Right lobe of liver (tissue), 6 donors: ENCODE measurements at regions not wholly inside any gene's neighbourhood (a gene's known extent, or its start where the extent isn't known, plus 50 kb on each side); places are given as distances from the start of the nearest gene placed in this dataset.

ENCODE experiments used
- ATAC-seq, 4 donors: fragments of 200-7000 bp; cut with Tn5 transposase; one replicate each; pipeline ENCODE4 v1.9.1; 2020; ENCODE audit warnings: mild to moderate bottlenecking in 4 of 4, moderate library complexity in 4 of 4
- DNase-seq, 3 donors: peaks; one replicate each; pipeline ENCODE4 v3.0.0-alpha.2; 2020
- H3K27ac ChIP-seq, 3 donors: fragments of 200-600 bp; one replicate each; pipeline ENCODE4 v1.8.0; 2022
- H3K27me3 ChIP-seq, 2 donors: fragments of 200-600 bp; one replicate each; pipeline ENCODE4 v1.8.0; 2022
- H3K36me3 ChIP-seq, 4 donors: fragments of 200-600 bp; sonication (generic) in 1 of 4; one replicate each; pipeline versions ENCODE4 v1.5.1 to v1.8.0; 2017 to 2022; ENCODE audit warnings: control low read depth in 1 of 4
- H3K4me1 ChIP-seq, 4 donors: fragments of 200-600 bp; sonication (generic) in 1 of 4; one replicate each; pipeline versions ENCODE4 v1.5.1 to v1.8.0; 2017 to 2022; ENCODE audit warnings: control low read depth in 1 of 4
- H3K4me3 ChIP-seq, 3 donors: fragments of 200-600 bp; one replicate each; pipeline ENCODE4 v1.8.0; 2022
- H3K9me3 ChIP-seq, 4 donors: fragments of 200-600 bp; sonication (generic) in 1 of 4; one replicate each; pipeline versions ENCODE4 v1.5.1 to v1.8.0; 2017 to 2022; ENCODE audit warnings: control low read depth in 1 of 4
- POLR2A ChIP-seq: fragments of 450-650 bp; IDR thresholded peaks from one replicate; pipeline ENCODE4 v1.6.1; 2017; ENCODE audit warnings: antibody characterized with exemption, mild to moderate bottlenecking
- WGBS: methylation state at CpG from one replicate; pipeline ENCODE4 v1.1.6; 2018; ENCODE audit warnings: low coverage, low lambda C conversion rate; ENCODE audit not compliant: insufficient coverage; ENCODE audit errors: missing lambda C conversion rate; 5-methylcytosine and 5-hydroxymethylcytosine counted together
- intact Hi-C, 2 donors: fragments of 100-400 bp; cut with DNase I; formaldehyde crosslinking; loops; one replicate each; pipeline versions ENCODE4 v1.11.2 to v1.14.1; 2022
- TF ChIP-seq, protein P1 (sequence below), 4 donors: fragments of 200-600 bp in 3 of 4; fragments of 450-650 bp in 1 of 4; IDR thresholded peaks; one replicate each; pipeline versions ENCODE4 v1.5.1 to v1.8.0; 2016 to 2022; ENCODE audit warnings: antibody characterized with exemption in 4 of 4, mild to moderate bottlenecking in 2 of 4
- donor health status: DM: no; HTN: yes; CAD: no.
- donor health status: DM: no; HTN: no; CAD: no.
- donor health status: DM: no; HTN: no; CAD: no.
- donor health status: DM: no; HTN: yes; CAD: no.
- donor health status: DM: no; HTN: yes; CAD: no.

DNA sequence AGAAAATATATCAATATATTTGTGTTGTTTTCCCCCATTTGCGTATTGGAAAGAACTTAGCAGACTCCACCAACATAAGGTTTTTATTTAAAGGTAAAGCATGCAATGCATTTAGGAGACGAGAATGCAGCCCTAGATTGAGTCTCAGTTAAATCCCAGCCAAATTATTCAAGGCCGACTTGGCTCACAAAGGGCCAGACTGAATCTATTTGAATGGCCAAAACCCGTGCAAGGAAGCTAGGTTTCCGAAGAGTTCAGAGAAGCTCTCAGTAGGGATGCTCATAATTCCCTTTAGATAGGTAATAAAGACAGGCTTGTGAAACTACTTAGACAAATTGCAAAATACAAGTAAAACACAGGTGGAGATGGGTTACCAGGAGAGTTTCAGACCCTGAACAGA is 520.3 kb downstream of the CDH9 start:
- ATAC-seq (no peak), DNase-seq (no peak)
- Histone ChIP-seq H3K4me1 (no peaks in the 10 kb centered on the region), H3K4me3 (no peak overlapping the region), H3K27me3 (no peaks in the 10 kb centered on the region), H3K36me3 (no peaks in the 10 kb centered on the region), H3K9me3 (no peaks in the 10 kb centered on the region), H3K27ac (no peak overlapping the region)
- 63% methylated on average over 5 of the region's 5 CpGs for WGBS
- intact Hi-C loops = no loop called here
- TF ChIP-seq POLR2A = no peak
- TF ChIP-seq, protein P1, sequence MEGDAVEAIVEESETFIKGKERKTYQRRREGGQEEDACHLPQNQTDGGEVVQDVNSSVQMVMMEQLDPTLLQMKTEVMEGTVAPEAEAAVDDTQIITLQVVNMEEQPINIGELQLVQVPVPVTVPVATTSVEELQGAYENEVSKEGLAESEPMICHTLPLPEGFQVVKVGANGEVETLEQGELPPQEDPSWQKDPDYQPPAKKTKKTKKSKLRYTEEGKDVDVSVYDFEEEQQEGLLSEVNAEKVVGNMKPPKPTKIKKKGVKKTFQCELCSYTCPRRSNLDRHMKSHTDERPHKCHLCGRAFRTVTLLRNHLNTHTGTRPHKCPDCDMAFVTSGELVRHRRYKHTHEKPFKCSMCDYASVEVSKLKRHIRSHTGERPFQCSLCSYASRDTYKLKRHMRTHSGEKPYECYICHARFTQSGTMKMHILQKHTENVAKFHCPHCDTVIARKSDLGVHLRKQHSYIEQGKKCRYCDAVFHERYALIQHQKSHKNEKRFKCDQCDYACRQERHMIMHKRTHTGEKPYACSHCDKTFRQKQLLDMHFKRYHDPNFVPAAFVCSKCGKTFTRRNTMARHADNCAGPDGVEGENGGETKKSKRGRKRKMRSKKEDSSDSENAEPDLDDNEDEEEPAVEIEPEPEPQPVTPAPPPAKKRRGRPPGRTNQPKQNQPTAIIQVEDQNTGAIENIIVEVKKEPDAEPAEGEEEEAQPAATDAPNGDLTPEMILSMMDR (IDR thresholded peaks at IDR 0.05) = no peak

DNA sequence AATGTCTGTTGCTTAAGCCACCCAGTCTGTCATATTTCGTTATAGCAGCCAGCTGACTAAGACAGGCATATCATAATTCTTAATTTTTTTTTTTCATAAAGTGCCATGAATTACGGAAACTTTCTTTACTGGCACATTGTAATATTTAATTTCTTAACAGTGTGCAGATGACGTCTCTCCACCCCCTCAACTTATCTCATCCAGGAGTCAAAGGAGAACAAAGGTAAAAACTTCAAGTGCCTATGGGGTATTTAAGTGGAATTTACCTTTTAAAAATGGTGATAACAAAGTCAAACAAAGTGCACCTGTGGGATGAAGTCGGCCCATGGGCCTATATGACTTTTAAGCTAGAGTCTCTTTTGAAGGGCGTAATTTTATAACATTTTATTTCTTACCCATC is 539.4 kb downstream of the CDH9 start:
- no peak for DNase-seq
- 36% methylated on average over 5 of the region's 5 CpGs for WGBS
- no peak overlapping the region for H3K27ac ChIP-seq
- intact Hi-C loops = no loop called here
- no peaks in the 10 kb centered on the region for H3K4me1 ChIP-seq
- TF ChIP-seq, protein P1 (IDR thresholded peaks at IDR 0.05) = no peak
- no peak for TF ChIP-seq POLR2A
- H3K9me3 ChIP-seq = no peaks in the 10 kb centered on the region
- H3K4me3 ChIP-seq = no peak overlapping the region
- H3K27me3 ChIP-seq = peaks cover 0 to 4% of the 10 kb centered on the region in 2 donors
- no peaks in the 10 kb centered on the region for H3K36me3 ChIP-seq
- no peak for ATAC-seq

GRCh38 chr5:26495437-26495836 is 542.9 kb downstream of the CDH9 start:
- no peak for DNase-seq
- Histone ChIP-seq H3K4me3 (no peak overlapping the region), H3K27me3 (peaks cover 0 to 4% of the 10 kb centered on the region in 2 donors), H3K9me3 (no peaks in the 10 kb centered on the region), H3K4me1 (no peaks in the 10 kb centered on the region), H3K27ac (no peak overlapping the region), H3K36me3 (no peaks in the 10 kb centered on the region)
- intact Hi-C loops = no loop called here
- no peak for ATAC-seq
- 32% methylated on average over 2 of the region's 2 CpGs for WGBS
- TF ChIP-seq, protein P1 (IDR thresholded peaks at IDR 0.05) = no peak
- TF ChIP-seq POLR2A = no peak

GRCh38 chr5:26492906-26493459 is 545.4 kb downstream of the CDH9 start:
- DNase-seq (no peak), ATAC-seq (no peak)
- Histone ChIP-seq H3K4me3 (no peak overlapping the region), H3K36me3 (no peaks in the 10 kb centered on the region), H3K27me3 (no peaks in the 10 kb centered on the region), H3K27ac (no peak overlapping the region), H3K9me3 (no peaks in the 10 kb centered on the region), H3K4me1 (no peaks in the 10 kb centered on the region)
- TF ChIP-seq POLR2A = no peak
- TF ChIP-seq, protein P1 (IDR thresholded peaks at IDR 0.05) = no peak
- 54% methylated on average over 2 of the region's 2 CpGs for WGBS
- intact Hi-C loops = no loop called here

DNA sequence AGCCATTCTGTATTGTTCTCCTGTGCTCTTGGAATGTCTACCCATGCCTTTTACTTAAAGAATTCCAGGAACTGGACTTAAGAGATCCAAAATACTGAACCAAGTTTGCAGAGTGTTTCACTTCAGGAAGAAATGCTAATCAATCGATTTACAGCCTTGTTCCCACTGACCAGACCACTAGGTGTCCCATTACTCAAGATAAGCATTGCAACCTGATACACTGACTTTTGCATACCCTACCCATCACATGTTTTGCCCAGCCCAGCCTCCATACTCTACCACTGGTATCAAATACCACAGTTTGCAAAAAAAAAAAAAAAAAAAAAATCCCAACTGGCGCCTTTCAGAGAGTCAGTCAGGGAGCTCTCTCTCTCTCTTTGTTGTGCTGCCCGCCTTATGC is 550.8 kb downstream of the CDH9 start:
- H3K9me3 ChIP-seq = no peaks in the 10 kb centered on the region
- no peaks in the 10 kb centered on the region for H3K27me3 ChIP-seq
- TF ChIP-seq, protein P1 (IDR thresholded peaks at IDR 0.05) = no peak
- no peak for TF ChIP-seq POLR2A
- intact Hi-C loops = no loop called here
- H3K36me3 ChIP-seq = no peaks in the 10 kb centered on the region
- ATAC-seq = no peak
- no peak overlapping the region for H3K27ac ChIP-seq
- no peaks in the 10 kb centered on the region for H3K4me1 ChIP-seq
- WGBS = 75% methylated on average over 3 of the region's 3 CpGs
- no peak overlapping the region for H3K4me3 ChIP-seq
- DNase-seq = no peak
